ENCODE measurements at regions not wholly inside any gene's neighbourhood (a gene's known extent, or its start where the extent isn't known, plus 50 kb on each side); places are given as distances from the start of the nearest gene placed in this dataset.

DNA sequence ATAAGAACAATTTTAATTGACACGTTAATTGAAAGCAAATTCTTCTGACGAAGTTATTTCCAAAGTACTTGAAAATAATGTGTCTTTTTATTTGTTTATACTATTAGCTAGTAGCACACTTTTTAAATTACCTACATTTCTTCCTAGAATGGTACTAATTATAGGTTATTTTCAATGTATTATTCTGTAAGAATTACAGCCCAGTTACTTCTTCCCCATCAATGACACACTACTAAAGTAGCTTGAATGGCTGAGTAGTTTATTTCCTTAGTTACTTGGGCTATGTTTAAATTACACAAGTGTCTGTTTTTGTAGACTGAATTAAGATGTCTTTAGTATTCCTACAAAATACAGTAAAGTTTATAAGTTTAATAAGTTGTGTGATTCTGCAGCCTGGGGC is 217.6 kb upstream of the IL12A start:
- no peak for DNase-seq (ENCODE audit: low read depth)
- no peak overlapping the region for H3K4me3 ChIP-seq (ENCODE audit: control insufficient read depth, low read depth, low read length)
- TF ChIP-seq, protein P1, sequence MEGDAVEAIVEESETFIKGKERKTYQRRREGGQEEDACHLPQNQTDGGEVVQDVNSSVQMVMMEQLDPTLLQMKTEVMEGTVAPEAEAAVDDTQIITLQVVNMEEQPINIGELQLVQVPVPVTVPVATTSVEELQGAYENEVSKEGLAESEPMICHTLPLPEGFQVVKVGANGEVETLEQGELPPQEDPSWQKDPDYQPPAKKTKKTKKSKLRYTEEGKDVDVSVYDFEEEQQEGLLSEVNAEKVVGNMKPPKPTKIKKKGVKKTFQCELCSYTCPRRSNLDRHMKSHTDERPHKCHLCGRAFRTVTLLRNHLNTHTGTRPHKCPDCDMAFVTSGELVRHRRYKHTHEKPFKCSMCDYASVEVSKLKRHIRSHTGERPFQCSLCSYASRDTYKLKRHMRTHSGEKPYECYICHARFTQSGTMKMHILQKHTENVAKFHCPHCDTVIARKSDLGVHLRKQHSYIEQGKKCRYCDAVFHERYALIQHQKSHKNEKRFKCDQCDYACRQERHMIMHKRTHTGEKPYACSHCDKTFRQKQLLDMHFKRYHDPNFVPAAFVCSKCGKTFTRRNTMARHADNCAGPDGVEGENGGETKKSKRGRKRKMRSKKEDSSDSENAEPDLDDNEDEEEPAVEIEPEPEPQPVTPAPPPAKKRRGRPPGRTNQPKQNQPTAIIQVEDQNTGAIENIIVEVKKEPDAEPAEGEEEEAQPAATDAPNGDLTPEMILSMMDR (IDR thresholded peaks at IDR 0.05; ENCODE audit: control insufficient read depth, insufficient read depth, low read depth, low read length, missing control alignments), result no peak

DNA sequence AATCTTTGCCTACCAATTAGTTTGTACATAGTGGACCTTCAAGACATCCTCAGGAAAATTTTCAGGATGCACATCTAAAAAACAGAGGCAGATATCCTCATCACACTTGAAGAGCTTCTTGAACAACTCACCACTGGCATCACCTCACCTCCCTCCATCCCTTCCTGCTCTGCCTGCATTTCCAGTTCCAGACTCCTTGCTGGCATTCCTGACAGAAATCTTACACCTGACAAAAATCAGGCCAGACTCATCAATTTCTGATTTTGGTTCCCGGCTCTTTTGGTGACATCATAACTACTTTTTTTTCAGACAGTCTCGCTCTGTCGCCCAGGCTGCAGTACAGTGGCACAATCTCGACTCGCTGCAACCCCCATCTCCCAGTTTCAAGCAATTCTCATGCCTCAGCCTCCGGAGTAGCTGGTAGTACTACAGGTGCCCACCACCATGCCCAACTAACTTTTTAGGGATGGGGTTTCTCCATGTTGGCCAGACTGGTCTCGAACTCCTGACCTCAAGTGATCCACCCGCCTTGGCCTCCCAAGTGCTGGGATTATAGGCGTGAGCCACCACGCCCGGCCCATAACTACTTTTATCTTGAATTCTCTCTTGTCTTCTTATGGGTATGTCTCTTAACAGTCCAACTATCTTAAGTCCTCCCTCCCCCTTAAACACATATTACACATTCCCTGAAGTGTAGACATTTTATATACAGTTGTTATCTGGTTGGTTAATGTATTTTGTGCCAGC is 216.6 kb upstream of the IL12A start:
- no peak for DNase-seq (ENCODE audit: low read depth)
- no peak overlapping the region for H3K4me3 ChIP-seq (ENCODE audit: control insufficient read depth, low read depth, low read length)
- TF ChIP-seq, protein P1 (IDR thresholded peaks at IDR 0.05; ENCODE audit: control insufficient read depth, insufficient read depth, low read depth, low read length, missing control alignments), result no peak

DNA sequence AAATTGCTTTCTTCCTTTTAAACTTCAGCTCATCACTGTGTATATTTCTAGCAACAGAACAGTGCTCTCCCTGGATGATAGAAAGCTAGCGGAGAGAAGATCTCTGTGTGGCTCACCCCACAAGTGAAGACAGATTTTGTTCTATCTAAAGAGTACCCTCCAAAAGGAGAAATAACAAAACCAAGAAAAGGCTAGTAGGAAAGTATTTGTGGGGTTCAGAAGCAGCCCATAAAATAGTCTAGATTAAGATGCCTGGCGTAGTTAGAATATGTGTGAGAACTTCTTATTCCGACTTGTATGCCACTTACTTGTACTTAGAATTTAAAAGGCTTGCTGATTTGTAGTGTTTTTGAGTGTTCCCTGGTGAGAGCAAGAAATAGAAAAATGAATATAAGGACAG is 214.9 kb upstream of the IL12A start:
- no peak overlapping the region for H3K4me3 ChIP-seq (ENCODE audit: control insufficient read depth, low read depth, low read length)
- TF ChIP-seq, protein P1 (IDR thresholded peaks at IDR 0.05; ENCODE audit: control insufficient read depth, insufficient read depth, low read depth, low read length, missing control alignments), result no peak
- no peak for DNase-seq (ENCODE audit: low read depth)

DNA sequence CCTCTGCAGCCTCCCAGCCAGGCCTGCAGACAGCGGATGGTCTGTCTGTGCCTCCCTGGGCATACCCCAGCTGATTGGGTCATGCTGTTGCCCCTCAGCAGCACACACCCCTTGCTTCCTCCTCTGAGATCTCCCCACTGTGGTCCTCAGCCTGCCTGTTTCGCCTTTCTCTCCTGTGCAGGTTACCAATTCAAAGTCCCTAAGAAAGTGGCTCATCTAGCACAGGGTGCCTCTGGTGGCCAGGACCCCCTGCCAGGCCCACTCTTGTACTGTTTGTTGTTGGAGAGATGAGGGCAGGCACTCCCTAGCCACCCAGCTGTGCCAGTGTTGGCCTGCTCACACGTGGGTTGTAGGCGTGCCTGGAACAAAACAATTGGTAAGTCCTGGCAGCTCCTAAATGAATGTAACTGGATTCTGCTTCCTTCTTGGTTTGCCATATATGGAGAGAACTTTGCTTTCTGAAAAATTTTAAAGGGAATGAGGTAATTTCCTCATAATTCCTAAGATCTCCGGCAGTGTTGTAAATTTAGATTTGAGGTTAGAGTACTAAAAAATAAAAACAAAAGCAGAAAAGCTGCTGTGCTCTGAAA is 213.2 kb upstream of the IL12A start:
- TF ChIP-seq, protein P1 (IDR thresholded peaks at IDR 0.05; ENCODE audit: control insufficient read depth, insufficient read depth, low read depth, low read length, missing control alignments), result no peak
- DNase-seq (ENCODE audit: low read depth), result peak; percentile 52
- no peak overlapping the region for H3K4me3 ChIP-seq (ENCODE audit: control insufficient read depth, low read depth, low read length)

DNA sequence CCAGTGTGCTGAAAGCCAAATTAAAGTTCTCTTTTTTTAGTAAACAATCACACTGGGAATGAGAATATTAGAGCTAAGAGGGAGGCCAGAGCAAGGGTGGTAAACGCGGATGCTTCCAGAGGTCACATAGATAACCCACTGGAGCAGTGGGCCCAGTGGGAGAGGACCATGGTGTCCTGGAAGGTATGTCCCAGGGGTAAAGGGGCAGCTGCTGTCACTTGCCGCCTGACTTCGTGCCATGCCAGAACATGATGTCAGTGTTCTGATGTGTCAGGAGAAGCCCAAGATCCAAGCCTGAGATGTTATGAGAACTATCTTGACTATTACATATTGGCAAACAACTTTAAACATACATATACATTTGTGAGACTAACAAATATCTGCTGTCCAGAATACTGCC is 211.9 kb upstream of the IL12A start:
- DNase-seq (ENCODE audit: low read depth), result no peak
- H3K4me3 ChIP-seq (ENCODE audit: control insufficient read depth, low read depth, low read length), result no peak overlapping the region
- TF ChIP-seq, protein P1 (IDR thresholded peaks at IDR 0.05; ENCODE audit: control insufficient read depth, insufficient read depth, low read depth, low read length, missing control alignments), result no peak

DNA sequence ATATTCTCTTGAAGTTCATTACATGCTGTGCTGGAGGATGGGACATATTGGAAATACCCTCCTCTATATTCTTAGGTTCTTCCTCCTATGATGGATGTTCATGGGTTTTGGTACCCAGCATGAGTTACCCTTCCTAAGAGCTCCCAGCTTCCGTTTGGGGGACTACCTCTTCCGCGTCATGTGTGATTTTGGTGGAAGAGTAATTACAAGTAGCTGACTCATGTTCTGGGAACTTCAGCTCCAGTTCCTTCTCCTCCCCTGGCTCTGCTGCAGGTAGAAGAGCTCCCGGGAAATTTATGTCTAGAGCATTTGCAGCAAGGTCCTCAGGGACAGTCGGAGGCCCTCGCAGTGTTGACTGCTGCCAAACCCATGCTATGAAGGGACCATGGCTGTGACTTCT is 208.8 kb upstream of the IL12A start:
- TF ChIP-seq, protein P1 (IDR thresholded peaks at IDR 0.05; ENCODE audit: control insufficient read depth, insufficient read depth, low read depth, low read length, missing control alignments), result no peak
- H3K4me3 ChIP-seq (ENCODE audit: control insufficient read depth, low read depth, low read length), result no peak overlapping the region
- DNase-seq (ENCODE audit: low read depth), result no peak
